PC-9 (cell line): ENCODE measurements at regions not wholly inside any gene's neighbourhood (a gene's known extent, or its start where the extent isn't known, plus 50 kb on each side); places are given as distances from the start of the nearest gene placed in this dataset.

Experiments used
- BruUV-seq: library from RNA; stranded (reverse); fragments of 400-500 nt; replicated peaks from 2 replicates; lab custom pipeline; 2021; lab: Mats Ljungman, UMichigan
- CTCF ChIA-PET: fragments of 300-600 bp; sonication (Branson Sonifier 250); formaldehyde crosslinking; loops from one replicate; lab custom pipeline; 2022; ENCODE audit warnings: antibody characterized with exemption; lab: Charles Lee
- POLR2A ChIA-PET: fragments of 300-600 bp; sonication (Branson Sonifier 250); formaldehyde crosslinking; loops from one replicate; lab custom pipeline; 2022; ENCODE audit warnings: antibody characterized with exemption; ENCODE audit not compliant: unreplicated experiment; lab: Charles Lee
- DNase-seq, 2 experiments: peaks; one replicate each; pipeline versions ENCODE4 v3.0.0 to v3.0.0-alpha.2; 2015 to 2022; ENCODE audit warnings: mixed read lengths in 1 of 2
- H2AFZ ChIP-seq: fragments of 200-600 bp; sonication (generic); 2 replicates; pipeline ENCODE4 v1.8.1; 2017; ENCODE audit warnings: antibody characterized with exemption
- H3F3A ChIP-seq: fragments of 200-600 bp; sonication (generic); 2 replicates; pipeline ENCODE4 v1.8.1; 2017; ENCODE audit warnings: antibody characterized with exemption, mild to moderate bottlenecking, low read depth; ENCODE audit not compliant: insufficient read depth
- H3K27ac ChIP-seq: fragments of 200-600 bp; sonication (generic); 2 replicates; pipeline ENCODE4 v1.6.1; 2016; ENCODE audit warnings: mixed run types
- H3K27me3 ChIP-seq: fragments of 200-600 bp; sonication (generic); 2 replicates; pipeline ENCODE4 v1.6.1; 2016; ENCODE audit warnings: low read depth, mixed run types; ENCODE audit not compliant: insufficient read depth
- H3K36me3 ChIP-seq: fragments of 200-600 bp; sonication (generic); 2 replicates; pipeline ENCODE4 v1.6.1; 2016; ENCODE audit warnings: low read depth, mixed run types
- H3K4me1 ChIP-seq: fragments of 200-600 bp; sonication (generic); replicated peaks from 2 replicates; pipeline ENCODE4 v1.6.1; 2016; ENCODE audit warnings: mixed run types; ENCODE audit not compliant: insufficient read depth
- H3K4me2 ChIP-seq: fragments of 200-600 bp; sonication (generic); 2 replicates; pipeline ENCODE4 v1.6.1; 2017; ENCODE audit warnings: mixed run types
- H3K4me3 ChIP-seq: fragments of 200-600 bp; sonication (generic); 2 replicates; pipeline ENCODE4 v1.6.1; 2016; ENCODE audit warnings: mixed run types
- H3K79me2 ChIP-seq: fragments of 200-600 bp; sonication (generic); 2 replicates; pipeline ENCODE4 v1.6.1; 2017; ENCODE audit warnings: low read depth, mixed run types
- H3K9me2 ChIP-seq: fragments of 200-600 bp; sonication (generic); 2 replicates; pipeline ENCODE4 v1.8.1; 2017; ENCODE audit warnings: mild to moderate bottlenecking; ENCODE audit not compliant: insufficient read depth
- H3K9me3 ChIP-seq: fragments of 200-600 bp; sonication (generic); 2 replicates; pipeline ENCODE4 v1.8.1; 2016; ENCODE audit warnings: low read depth; ENCODE audit not compliant: insufficient read depth
- H4K20me1 ChIP-seq: fragments of 200-600 bp; sonication (generic); 2 replicates; pipeline ENCODE4 v1.8.1; 2017; ENCODE audit not compliant: insufficient read depth
- CTCF ChIP-seq: fragments of 200-600 bp; sonication (generic); conservative IDR thresholded peaks from 2 replicates; pipeline ENCODE4 v1.6.1; 2017; ENCODE audit warnings: mixed run types, antibody characterized with exemption, mild to moderate bottlenecking, moderate library complexity
- EZH2 ChIP-seq: fragments of 200-600 bp; sonication (generic); IDR thresholded peaks from 2 replicates; pipeline ENCODE4 v1.8.0; 2017; ENCODE audit warnings: antibody characterized with exemption, low read depth
- intact Hi-C: fragments of 100-400 bp; cut with micrococcal nuclease; formaldehyde crosslinking; loops from one replicate; pipeline ENCODE4 v1.10.0; 2022; ENCODE audit not compliant: unreplicated experiment

GRCh38 chr1:163761898-163762297 is 440.1 kb downstream of the NUF2 start:
- DNase-seq, result no peak
- BruUV-seq, result no TSS peak
- CTCF ChIA-PET, result no interaction called here

GRCh38 chr1:163766257-163766918 is 444.6 kb downstream of the NUF2 start:
- Histone ChIP-seq H3K27ac (no peak overlapping the region), H3K4me2 (no peak overlapping the region), H3K9me2 (no peaks in the 10 kb centered on the region), H3K4me3 (no peak overlapping the region), H3K36me3 (no peaks in the 10 kb centered on the region), H3K9me3 (no peaks in the 10 kb centered on the region), H3K79me2 (no peaks in the 10 kb centered on the region), H3K27me3 (no peaks in the 10 kb centered on the region), H2AFZ (no peak overlapping the region), H3K4me1 (no peaks in the 10 kb centered on the region), H3F3A (no peaks in the 10 kb centered on the region), H4K20me1 (no peaks in the 10 kb centered on the region)
- no peak for DNase-seq
- CTCF ChIA-PET, result no interaction called here
- no TSS peak for BruUV-seq
- intact Hi-C loops, result no loop called here
- TF ChIP-seq EZH2 (no peak), CTCF (no peak)
- POLR2A ChIA-PET, result no interaction called here

More at GRCh38 chr1:163761898-163762297, 440.1 kb downstream of the NUF2 start:
- Histone ChIP-seq H3K4me3 (no peak overlapping the region), H3K9me2 (no peaks in the 10 kb centered on the region), H3K27ac (no peak overlapping the region), H3K79me2 (no peaks in the 10 kb centered on the region), H3K9me3 (no peaks in the 10 kb centered on the region), H3K4me1 (no peaks in the 10 kb centered on the region), H4K20me1 (no peaks in the 10 kb centered on the region), H3K27me3 (no peaks in the 10 kb centered on the region), H3K36me3 (no peaks in the 10 kb centered on the region), H3K4me2 (no peak overlapping the region), H2AFZ (no peak overlapping the region), H3F3A (no peaks in the 10 kb centered on the region)
- TF ChIP-seq CTCF, result no peak
- no peak for TF ChIP-seq EZH2
- intact Hi-C loops, result no loop called here
- POLR2A ChIA-PET, result no interaction called here

- H3F3A ChIP-seq, result no peaks in the 10 kb centered on the region
- intact Hi-C loops, result no loop called here
- H3K4me1 ChIP-seq, result no peaks in the 10 kb centered on the region
- CTCF ChIA-PET, result no interaction called here
- no peak overlapping the region for H2AFZ ChIP-seq
- no peak overlapping the region for H3K4me3 ChIP-seq
- no peak overlapping the region for H3K4me2 ChIP-seq
- H3K27me3 ChIP-seq, result no peaks in the 10 kb centered on the region
- H4K20me1 ChIP-seq, result no peaks in the 10 kb centered on the region
- POLR2A ChIA-PET, result no interaction called here
- no peaks in the 10 kb centered on the region for H3K9me2 ChIP-seq
- no peak for TF ChIP-seq EZH2
- no peak for TF ChIP-seq CTCF
- no peak overlapping the region for H3K27ac ChIP-seq
- no peaks in the 10 kb centered on the region for H3K9me3 ChIP-seq
- no peak for DNase-seq
- H3K36me3 ChIP-seq, result no peaks in the 10 kb centered on the region
- no TSS peak for BruUV-seq
- H3K79me2 ChIP-seq, result no peaks in the 10 kb centered on the region
These were observed 446.8 kb downstream of the NUF2 start for GRCh38 chr1:163768576-163768975.
